ENCODE measurements at regions not wholly inside any gene's neighbourhood (a gene's known extent, or its start where the extent isn't known, plus 50 kb on each side); places are given as distances from the start of the nearest gene placed in this dataset.

DNA sequence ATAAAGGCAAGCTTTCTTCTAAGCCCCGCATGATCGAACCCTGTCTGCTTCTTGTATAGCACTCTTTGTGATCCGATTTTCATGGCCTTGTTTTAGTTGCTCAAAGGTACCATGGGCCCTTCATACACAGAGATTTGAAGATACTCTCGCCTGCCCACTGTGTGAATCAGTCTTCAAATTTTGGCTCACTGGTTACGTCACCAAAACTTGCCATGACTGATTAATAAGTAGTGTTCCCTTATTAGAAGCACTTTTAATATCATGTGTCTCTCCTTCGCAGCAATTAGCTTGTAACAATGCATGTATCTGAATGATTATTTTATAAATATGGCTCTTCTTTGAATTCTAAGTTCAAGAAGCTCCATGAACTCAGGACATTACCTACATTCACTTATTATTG is 880.5 kb downstream of the STPG2 start:
- no peak for DNase-seq (ENCODE audit: low spot score)
- no peaks in the 10 kb centered on the region for H3K27me3 ChIP-seq

DNA sequence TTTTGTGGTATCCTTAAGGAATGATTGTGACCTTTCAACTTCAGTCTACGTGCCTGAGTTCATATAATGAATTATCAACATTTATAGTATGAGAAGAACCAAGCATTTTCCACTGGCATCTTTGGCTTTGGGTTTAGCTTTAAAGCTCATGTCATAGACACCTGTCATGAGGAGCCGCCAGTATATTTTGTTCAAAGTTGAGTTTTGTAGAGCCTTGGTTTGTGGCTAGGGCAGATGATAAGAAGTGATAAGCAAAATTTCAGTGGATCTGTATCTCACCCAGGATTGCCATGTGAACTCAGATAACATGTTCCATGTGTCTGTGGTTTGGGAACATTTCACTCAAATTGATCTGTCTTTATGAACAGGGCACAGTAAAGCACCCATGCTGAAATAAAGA is 873.2 kb downstream of the STPG2 start:
- TF ChIP-seq, protein P1, sequence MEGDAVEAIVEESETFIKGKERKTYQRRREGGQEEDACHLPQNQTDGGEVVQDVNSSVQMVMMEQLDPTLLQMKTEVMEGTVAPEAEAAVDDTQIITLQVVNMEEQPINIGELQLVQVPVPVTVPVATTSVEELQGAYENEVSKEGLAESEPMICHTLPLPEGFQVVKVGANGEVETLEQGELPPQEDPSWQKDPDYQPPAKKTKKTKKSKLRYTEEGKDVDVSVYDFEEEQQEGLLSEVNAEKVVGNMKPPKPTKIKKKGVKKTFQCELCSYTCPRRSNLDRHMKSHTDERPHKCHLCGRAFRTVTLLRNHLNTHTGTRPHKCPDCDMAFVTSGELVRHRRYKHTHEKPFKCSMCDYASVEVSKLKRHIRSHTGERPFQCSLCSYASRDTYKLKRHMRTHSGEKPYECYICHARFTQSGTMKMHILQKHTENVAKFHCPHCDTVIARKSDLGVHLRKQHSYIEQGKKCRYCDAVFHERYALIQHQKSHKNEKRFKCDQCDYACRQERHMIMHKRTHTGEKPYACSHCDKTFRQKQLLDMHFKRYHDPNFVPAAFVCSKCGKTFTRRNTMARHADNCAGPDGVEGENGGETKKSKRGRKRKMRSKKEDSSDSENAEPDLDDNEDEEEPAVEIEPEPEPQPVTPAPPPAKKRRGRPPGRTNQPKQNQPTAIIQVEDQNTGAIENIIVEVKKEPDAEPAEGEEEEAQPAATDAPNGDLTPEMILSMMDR (IDR thresholded peaks at IDR 0.05; ENCODE audit: poor library complexity), result no peak
- TF ChIP-seq EZH2 (IDR thresholded peaks at IDR 0.05; ENCODE audit: borderline replicate concordance) (no peak), EZH2phosphoT487 (IDR thresholded peaks at IDR 0.05; ENCODE audit: low read depth, severe bottlenecking, unreplicated experiment) (no peak)

More for the DNA sequence above, 880.5 kb downstream of the STPG2 start:
- no peak overlapping the region for H2AFZ ChIP-seq
- H3K27ac ChIP-seq, result no peak overlapping the region
- TF ChIP-seq EZH2 (IDR thresholded peaks at IDR 0.05; ENCODE audit: borderline replicate concordance) (no peak), EZH2phosphoT487 (IDR thresholded peaks at IDR 0.05; ENCODE audit: low read depth, severe bottlenecking, unreplicated experiment) (no peak)
- TF ChIP-seq, protein P1 (IDR thresholded peaks at IDR 0.05; ENCODE audit: poor library complexity), result no peak
- H3K4me3 ChIP-seq, result no peak overlapping the region
- no peak overlapping the region for H3K4me2 ChIP-seq
- no peaks in the 10 kb centered on the region for H3K9me3 ChIP-seq (ENCODE audit: low read depth)
- H3K4me1 ChIP-seq (ENCODE audit: insufficient read depth), result no peaks in the 10 kb centered on the region
- no peaks in the 10 kb centered on the region for H3K9me2 ChIP-seq (replicated peaks; ENCODE audit: insufficient read depth)
- H3K79me2 ChIP-seq, result no peaks in the 10 kb centered on the region
- WGBS (ENCODE audit: low lambda C conversion rate, missing lambda C conversion rate), result 91% methylated on average over 6 of the region's 6 CpGs
- no peaks in the 10 kb centered on the region for H4K20me1 ChIP-seq (ENCODE audit: insufficient read depth, poor library complexity, severe bottlenecking)
- H3K36me3 ChIP-seq (replicated peaks; ENCODE audit: insufficient read depth, low read depth), result no peaks in the 10 kb centered on the region

DNA sequence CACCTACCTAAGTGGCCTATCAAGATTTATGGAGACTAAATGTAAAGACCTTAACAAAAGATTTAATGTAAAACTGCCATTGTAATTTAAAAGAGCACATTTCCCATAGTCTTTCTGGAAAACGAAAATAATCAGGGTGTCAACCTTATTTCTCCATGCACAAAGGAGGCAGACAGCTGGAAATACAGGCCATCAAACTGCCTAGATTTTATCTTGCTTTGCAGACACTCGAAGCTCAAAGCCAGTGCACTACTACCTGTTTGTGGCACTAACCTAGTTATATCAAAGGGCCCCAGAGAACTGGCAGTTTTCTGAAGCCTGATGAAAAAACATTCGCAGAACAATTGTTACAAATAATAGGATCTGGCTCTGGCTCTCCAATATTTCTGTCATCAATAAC is 863.9 kb downstream of the STPG2 start:
- H3K4me2 ChIP-seq, result no peak overlapping the region
- no peak overlapping the region for H2AFZ ChIP-seq
- TF ChIP-seq EZH2phosphoT487 (IDR thresholded peaks at IDR 0.05; ENCODE audit: low read depth, severe bottlenecking, unreplicated experiment), result no peak
- no peaks in the 10 kb centered on the region for H3K9me2 ChIP-seq (replicated peaks; ENCODE audit: insufficient read depth)
- no peaks in the 10 kb centered on the region for H3K4me1 ChIP-seq (ENCODE audit: insufficient read depth)
- no peak overlapping the region for H3K4me3 ChIP-seq
- no peaks in the 10 kb centered on the region for H4K20me1 ChIP-seq (ENCODE audit: insufficient read depth, poor library complexity, severe bottlenecking)
- H3K27me3 ChIP-seq, result no peaks in the 10 kb centered on the region
- H3K79me2 ChIP-seq, result no peaks in the 10 kb centered on the region
- no peak for DNase-seq (ENCODE audit: low spot score)
- H3K9me3 ChIP-seq (ENCODE audit: low read depth), result no peaks in the 10 kb centered on the region
- 50% methylated on average over 3 of the region's 3 CpGs for WGBS (ENCODE audit: low lambda C conversion rate, missing lambda C conversion rate)
- H3K27ac ChIP-seq, result no peak overlapping the region
- H3K36me3 ChIP-seq (replicated peaks; ENCODE audit: insufficient read depth, low read depth), result no peaks in the 10 kb centered on the region

More for the DNA sequence above, 873.2 kb downstream of the STPG2 start:
- Histone ChIP-seq H3K9me3 (ENCODE audit: low read depth) (no peaks in the 10 kb centered on the region), H3K9me2 (replicated peaks; ENCODE audit: insufficient read depth) (no peaks in the 10 kb centered on the region), H4K20me1 (ENCODE audit: insufficient read depth, poor library complexity, severe bottlenecking) (no peaks in the 10 kb centered on the region), H3K27ac (no peak overlapping the region), H3K4me1 (ENCODE audit: insufficient read depth) (no peaks in the 10 kb centered on the region), H3K79me2 (no peaks in the 10 kb centered on the region), H3K4me3 (no peak overlapping the region), H3K36me3 (replicated peaks; ENCODE audit: insufficient read depth, low read depth) (no peaks in the 10 kb centered on the region), H3K27me3 (no peaks in the 10 kb centered on the region), H2AFZ (no peak overlapping the region), H3K4me2 (no peak overlapping the region)
- no peak for DNase-seq (ENCODE audit: low spot score)
- 87% methylated on average over 2 of the region's 2 CpGs for WGBS (ENCODE audit: low lambda C conversion rate, missing lambda C conversion rate)

DNA sequence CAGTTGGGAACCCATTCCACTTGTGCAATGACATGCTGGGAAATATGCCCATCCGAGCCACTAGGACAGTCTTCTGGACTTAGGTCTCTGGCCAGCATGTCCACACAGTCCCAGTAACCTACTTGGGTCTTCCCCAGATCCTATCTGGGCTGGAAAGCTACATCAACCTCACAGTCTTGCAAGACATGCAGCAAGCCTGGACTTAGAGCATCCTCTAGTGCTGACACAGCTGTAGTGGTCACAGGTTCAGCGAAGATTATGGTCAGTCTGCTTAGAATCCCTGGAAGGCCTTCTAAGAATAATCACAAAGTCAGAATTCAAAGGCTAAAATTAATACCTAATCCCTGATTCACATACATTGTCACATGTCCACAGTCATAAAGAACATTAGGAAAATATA is 842.7 kb downstream of the STPG2 start:
- DNase-seq (ENCODE audit: low spot score), result no peak
- Histone ChIP-seq H2AFZ (no peak overlapping the region), H3K4me2 (no peak overlapping the region), H3K4me1 (ENCODE audit: insufficient read depth) (no peaks in the 10 kb centered on the region), H3K79me2 (no peaks in the 10 kb centered on the region), H3K36me3 (replicated peaks; ENCODE audit: insufficient read depth, low read depth) (no peaks in the 10 kb centered on the region), H3K9me3 (ENCODE audit: low read depth) (no peaks in the 10 kb centered on the region), H3K27ac (no peak overlapping the region), H3K4me3 (no peak overlapping the region), H3K9me2 (replicated peaks; ENCODE audit: insufficient read depth) (no peaks in the 10 kb centered on the region), H4K20me1 (ENCODE audit: insufficient read depth, poor library complexity, severe bottlenecking) (no peaks in the 10 kb centered on the region), H3K27me3 (no peaks in the 10 kb centered on the region)
- WGBS (ENCODE audit: low lambda C conversion rate, missing lambda C conversion rate), result 64% methylated on average over 2 of the region's 2 CpGs
- no peak for TF ChIP-seq EZH2 (IDR thresholded peaks at IDR 0.05; ENCODE audit: borderline replicate concordance)
- TF ChIP-seq, protein P1 (IDR thresholded peaks at IDR 0.05; ENCODE audit: poor library complexity), result no peak
- TF ChIP-seq EZH2phosphoT487 (IDR thresholded peaks at IDR 0.05; ENCODE audit: low read depth, severe bottlenecking, unreplicated experiment), result no peak
